ENCODE measurements at regions not wholly inside any gene's neighbourhood (a gene's known extent, or its start where the extent isn't known, plus 50 kb on each side); places are given as distances from the start of the nearest gene placed in this dataset.

DNA sequence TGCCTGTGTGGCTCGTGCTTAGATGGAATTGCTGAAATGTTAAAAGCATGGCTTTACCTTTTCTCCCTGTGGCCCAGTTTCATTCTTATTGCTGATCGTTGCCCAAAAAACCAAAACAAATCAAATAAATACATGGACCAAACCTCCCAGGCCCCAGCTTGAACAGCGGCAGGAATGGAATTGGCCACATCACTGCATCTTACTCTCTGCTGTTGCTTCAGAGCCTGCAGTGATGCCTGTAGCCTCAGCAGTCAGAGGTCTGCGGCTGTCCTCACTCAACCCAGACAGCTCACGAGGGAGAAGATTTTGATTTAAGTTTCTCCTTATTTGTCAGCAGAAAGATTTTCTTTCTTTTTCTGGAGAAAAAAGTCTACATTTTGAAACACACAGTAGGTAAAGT is 91.5 kb downstream of the NPIPB11 start:
- Histone ChIP-seq H3K4me1 (ENCODE audit: insufficient read depth, low read length) (peaks cover 51% of the 10 kb centered on the region), H3K27me3 (ENCODE audit: control insufficient read depth in 1 of 2, insufficient read depth in 2 of 2, low read length in 2 of 2) (peaks cover 0 to 8% of the 10 kb centered on the region in 2 experiments; a peak in 2 of 5 replicates), H3K4me3 (replicated peaks in 1 of 3; ENCODE audit: insufficient read depth in 1 of 3, low read depth in 2 of 3, low read length in 3 of 3) (no peak overlapping the region), H4K20me1 (ENCODE audit: insufficient read depth, low read length) (no peaks in the 10 kb centered on the region), H3K9ac (ENCODE audit: insufficient read depth, low read depth, low read length) (no peak overlapping the region), H3K4me2 (ENCODE audit: low read depth, low read length) (no peak overlapping the region), H3K9me3 (ENCODE audit: low read length) (no peaks in the 10 kb centered on the region), H3K36me3 (replicated peaks in 1 of 2; ENCODE audit: control insufficient read depth in 1 of 2, insufficient read depth in 2 of 2, low read length in 2 of 2) (no peaks in the 10 kb centered on the region), H3K79me2 (ENCODE audit: insufficient read depth, low read length) (no peaks in the 10 kb centered on the region), H3K27ac (ENCODE audit: extremely low read length, insufficient read depth, low read length) (no peak overlapping the region), H2AFZ (ENCODE audit: low read length) (no peak overlapping the region)
- POLR2A ChIA-PET = no interaction called here
- intact Hi-C loops (cut with micrococcal nuclease; ENCODE audit: unreplicated experiment) (loop anchor here (10.0 kb wide), 1 partner anchor 50 kb away; no protein-coding TSS in a partner anchor), in situ Hi-C loops (cut with HindIII; ENCODE audit: extremely low pct_ligation_motif_present, low pct_unique_long_range_greater_than_20kb) (no loop called here)
- CTCF ChIA-PET (ENCODE audit: low intra/inter-chr PET ratio, low total read pairs) = no interaction called here
- FAIRE-seq (no peak), DNase-seq (ENCODE audit: low spot score) (no peak), ATAC-seq (no peak)
- TF ChIP-seq, protein P1, sequence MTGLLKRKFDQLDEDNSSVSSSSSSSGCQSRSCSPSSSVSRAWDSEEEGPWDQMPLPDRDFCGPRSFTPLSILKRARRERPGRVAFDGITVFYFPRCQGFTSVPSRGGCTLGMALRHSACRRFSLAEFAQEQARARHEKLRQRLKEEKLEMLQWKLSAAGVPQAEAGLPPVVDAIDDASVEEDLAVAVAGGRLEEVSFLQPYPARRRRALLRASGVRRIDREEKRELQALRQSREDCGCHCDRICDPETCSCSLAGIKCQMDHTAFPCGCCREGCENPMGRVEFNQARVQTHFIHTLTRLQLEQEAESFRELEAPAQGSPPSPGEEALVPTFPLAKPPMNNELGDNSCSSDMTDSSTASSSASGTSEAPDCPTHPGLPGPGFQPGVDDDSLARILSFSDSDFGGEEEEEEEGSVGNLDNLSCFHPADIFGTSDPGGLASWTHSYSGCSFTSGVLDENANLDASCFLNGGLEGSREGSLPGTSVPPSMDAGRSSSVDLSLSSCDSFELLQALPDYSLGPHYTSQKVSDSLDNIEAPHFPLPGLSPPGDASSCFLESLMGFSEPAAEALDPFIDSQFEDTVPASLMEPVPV (CRISPR knock-in tag; IDR thresholded peaks at IDR 0.05) = no peak
- TF ChIP-seq ZNF136 (CRISPR knock-in tag; IDR thresholded peaks at IDR 0.05; ENCODE audit: low read depth) (no peak), ZNF784 (CRISPR knock-in tag; IDR thresholded peaks at IDR 0.05; ENCODE audit: borderline replicate concordance) (no peak), HNRNPK (IDR thresholded peaks at IDR 0.05; ENCODE audit: low read depth, low read length, poor library complexity, severe bottlenecking) (no peak), ZNF180 (CRISPR knock-in tag; IDR thresholded peaks at IDR 0.05; ENCODE audit: borderline replicate concordance, low read depth) (no peak), HIC2 (CRISPR knock-in tag; IDR thresholded peaks at IDR 0.05; ENCODE audit: low read depth) (no peak), ISL2 (CRISPR knock-in tag; IDR thresholded peaks at IDR 0.05) (no peak), REXO4 (CRISPR knock-in tag; IDR thresholded peaks at IDR 0.05; ENCODE audit: borderline replicate concordance) (no peak), FOXM1 (CRISPR knock-in tag; IDR thresholded peaks at IDR 0.05) (no peak), SNAPC2 (CRISPR knock-in tag; IDR thresholded peaks at IDR 0.05) (no peak)
- TF ChIP-seq, protein P2, sequence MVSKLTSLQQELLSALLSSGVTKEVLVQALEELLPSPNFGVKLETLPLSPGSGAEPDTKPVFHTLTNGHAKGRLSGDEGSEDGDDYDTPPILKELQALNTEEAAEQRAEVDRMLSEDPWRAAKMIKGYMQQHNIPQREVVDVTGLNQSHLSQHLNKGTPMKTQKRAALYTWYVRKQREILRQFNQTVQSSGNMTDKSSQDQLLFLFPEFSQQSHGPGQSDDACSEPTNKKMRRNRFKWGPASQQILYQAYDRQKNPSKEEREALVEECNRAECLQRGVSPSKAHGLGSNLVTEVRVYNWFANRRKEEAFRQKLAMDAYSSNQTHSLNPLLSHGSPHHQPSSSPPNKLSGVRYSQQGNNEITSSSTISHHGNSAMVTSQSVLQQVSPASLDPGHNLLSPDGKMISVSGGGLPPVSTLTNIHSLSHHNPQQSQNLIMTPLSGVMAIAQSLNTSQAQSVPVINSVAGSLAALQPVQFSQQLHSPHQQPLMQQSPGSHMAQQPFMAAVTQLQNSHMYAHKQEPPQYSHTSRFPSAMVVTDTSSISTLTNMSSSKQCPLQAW (CRISPR knock-in tag; IDR thresholded peaks at IDR 0.05) = no peak
- 74% methylated on average over 5 of the region's 5 CpGs for WGBS (ENCODE audit: low lambda C conversion rate)
- BruUV-seq (replicated peaks) = no TSS peak

Measured in HepG2 (cell line).